HG02610 (cell line): ENCODE measurements at regions not wholly inside any gene's neighbourhood (a gene's known extent, or its start where the extent isn't known, plus 50 kb on each side); places are given as distances from the start of the nearest gene placed in this dataset.
A peak's percentile ranks its signal among the peaks of the same experiment; 100 is the strongest.

ENCODE experiments used
- ATAC-seq: cut with Tn5 transposase; IDR thresholded peaks from one replicate; pipeline ENCODE4 v1.9.1; 2021; ENCODE audit warnings: mild to moderate bottlenecking, moderate library complexity; ENCODE audit not compliant: unreplicated experiment

DNA sequence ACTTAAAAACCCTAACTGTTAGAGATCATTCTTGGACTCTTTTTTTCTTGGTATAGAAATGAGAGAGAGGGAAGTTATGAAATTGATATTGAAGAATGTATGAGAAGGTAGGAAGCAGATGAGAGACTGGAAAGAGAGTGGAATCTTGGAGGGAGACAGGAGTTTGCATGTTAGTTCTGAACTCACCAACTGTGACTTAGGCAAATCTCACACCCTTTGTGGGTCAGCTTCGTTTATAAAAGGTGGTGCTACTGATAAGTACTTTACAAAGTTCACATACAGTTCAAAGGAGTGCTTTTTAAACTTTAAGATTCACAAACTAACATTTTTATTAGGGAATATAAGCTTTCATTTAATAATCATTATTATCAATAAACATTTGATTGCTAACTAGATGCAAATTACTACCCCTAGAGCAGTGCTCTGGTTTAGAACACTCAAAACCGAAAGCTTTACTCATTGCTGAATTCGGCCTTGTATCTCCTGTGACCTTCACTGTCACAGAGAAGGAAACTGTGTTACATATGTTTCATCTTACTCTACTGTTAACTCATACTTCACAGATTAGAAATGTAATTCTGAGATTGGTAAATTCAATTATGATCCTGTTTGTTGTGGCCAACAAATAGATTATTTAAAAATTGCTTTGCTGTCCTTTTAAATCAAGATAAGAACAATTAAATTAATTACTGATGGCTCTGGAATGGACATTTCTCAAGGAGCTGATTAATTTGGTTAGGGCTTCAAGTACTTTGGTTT lies 143.2 kb downstream of the RMI1 start:
- peak; percentile 97 for ATAC-seq

DNA sequence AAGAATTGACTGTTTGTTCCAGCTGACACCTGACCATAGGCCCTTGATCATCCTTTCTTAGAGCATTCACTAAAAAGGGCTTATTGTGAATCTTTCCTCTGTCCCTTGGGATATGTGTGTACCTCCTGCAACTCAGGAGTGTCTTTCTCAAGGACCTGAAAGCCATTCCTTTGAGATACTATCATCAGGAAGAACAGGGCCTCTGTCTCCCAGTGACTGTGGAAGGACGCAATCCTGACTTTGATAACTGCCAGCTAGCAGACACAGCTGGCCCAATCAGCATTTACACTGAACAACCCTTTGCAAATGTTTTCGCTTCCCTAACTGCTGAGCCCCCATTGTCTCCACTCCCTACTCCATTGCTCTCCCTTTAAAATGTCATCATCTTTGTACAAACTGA lies 144.4 kb downstream of the RMI1 start:
- no peak for ATAC-seq

DNA sequence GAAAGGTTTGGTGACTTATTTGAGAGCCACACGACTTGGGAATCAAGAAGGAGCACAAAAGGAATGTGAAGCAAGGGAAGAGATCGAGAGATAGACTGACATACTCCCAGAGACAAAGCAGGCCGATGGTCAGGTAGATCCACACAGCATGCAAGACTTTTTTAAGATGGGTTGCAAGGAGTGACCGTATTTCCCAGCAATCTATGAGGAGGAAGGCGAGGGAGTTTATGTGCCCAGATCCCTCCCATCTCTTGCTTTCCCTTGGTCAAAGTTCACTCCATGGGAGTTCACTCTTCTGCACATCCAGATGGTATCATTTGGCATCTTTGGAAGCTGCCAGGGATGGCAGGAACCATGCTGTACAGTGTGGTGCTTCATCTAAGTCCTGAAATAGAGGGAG lies 148.9 kb downstream of the RMI1 start:
- no peak for ATAC-seq

DNA sequence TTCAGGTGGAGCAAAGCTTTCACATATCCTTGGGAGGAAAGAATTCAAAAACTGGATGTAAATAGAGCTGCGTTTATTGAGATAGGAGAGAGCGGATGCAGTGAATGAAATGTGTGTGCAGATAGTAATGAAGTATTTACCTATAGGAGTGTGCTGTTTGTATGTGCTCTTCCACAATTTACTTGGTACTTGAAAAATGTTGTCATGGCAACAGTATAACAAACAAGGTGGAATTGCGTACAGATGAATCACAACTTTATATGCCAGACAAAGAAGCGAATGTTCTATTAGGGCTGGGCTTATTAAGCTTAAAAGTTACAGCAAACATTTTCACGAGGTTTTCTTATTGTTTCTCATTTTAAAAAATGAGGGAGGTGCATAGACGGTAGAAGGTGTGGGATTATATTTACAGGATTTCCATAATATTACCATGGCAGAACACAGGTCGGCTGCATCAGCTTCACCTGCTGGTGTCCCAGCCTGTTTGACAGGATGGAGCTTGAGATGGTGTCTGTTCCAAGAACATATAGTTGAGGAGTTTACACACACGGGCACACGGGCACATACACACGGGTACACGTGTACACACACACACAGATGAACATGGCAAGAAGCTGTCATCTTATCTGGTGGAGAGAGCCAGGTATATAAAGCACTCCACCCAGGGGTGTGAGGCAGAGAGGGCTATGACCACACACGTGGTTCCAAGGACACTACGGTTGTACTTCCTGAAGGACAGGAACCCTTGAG lies 155.7 kb downstream of the RMI1 start:
- no peak for ATAC-seq

DNA sequence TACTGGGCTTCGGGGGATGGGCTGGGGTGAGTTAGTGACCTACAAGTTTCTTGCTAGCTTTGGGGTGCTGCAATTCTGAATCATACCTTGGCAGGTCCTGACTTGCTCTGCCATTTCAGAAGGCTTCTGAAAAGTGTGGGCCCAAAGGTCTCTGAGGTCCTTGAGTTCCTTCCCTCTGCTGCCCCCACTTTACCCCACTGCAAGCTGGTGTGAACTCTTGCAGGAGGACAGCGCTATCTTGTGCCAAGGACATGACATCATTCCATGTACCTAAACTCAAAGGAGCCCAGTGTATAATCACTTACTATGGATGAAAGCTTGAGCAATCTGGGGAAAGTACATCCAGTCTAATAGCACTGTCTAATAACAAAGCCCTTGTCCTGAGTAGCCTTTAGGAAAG lies 157.4 kb downstream of the RMI1 start:
- ATAC-seq: no peak

DNA sequence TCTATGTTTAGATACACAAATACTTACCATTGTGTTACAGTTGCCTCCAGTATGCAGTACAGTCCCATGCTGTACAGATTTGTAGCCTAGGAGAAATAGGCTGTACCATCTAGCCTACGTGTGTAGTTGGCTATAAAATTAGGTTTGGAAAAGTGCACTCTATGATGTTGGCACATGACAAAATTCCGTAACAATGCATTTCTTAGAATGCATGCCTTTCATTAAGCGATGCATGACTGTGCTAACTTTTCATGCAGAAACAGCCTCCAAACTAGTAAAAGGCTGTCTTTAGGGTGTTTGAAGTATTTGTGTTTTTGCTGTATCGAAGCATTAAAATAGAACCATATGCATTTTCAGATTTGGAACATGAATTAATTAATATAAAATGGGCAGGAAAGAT lies 157.9 kb downstream of the RMI1 start:
- no peak for ATAC-seq

DNA sequence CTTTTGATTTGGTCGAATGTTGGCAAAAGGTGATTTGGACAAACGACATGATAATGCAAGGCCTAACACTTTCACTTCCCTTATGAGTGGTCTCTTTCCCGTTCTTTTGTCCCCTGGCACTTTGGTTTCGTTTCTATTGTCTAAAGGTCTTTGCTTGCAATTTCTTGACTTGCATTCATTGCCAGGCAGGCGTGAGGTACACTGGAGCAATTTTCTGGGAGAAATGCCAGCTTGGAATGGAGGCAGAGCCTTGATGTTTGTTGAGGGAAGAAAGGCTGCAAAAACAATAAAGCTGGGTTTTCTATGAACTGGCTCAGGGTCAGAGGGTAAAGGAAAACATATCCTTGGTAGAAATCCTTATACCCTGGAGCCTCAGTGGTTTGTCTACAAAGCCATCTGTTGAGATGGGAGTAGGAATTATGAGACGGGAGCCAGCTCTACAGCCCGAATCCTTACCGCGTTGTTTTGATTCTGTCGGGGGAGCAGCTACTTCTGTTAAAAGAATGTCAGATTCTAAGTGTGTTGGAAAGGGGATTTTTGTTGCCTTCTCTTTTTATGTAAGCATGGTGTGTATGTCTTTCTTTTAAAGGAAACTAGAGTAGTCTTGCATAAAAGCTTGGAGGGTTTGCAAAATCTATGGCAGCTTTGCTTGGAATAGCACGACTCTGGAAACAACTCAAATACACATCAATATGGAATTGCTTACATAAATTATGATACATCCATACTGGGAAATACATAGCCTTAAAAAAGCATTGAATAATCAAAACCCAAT lies 158.9 kb downstream of the RMI1 start:
- no peak for ATAC-seq

DNA sequence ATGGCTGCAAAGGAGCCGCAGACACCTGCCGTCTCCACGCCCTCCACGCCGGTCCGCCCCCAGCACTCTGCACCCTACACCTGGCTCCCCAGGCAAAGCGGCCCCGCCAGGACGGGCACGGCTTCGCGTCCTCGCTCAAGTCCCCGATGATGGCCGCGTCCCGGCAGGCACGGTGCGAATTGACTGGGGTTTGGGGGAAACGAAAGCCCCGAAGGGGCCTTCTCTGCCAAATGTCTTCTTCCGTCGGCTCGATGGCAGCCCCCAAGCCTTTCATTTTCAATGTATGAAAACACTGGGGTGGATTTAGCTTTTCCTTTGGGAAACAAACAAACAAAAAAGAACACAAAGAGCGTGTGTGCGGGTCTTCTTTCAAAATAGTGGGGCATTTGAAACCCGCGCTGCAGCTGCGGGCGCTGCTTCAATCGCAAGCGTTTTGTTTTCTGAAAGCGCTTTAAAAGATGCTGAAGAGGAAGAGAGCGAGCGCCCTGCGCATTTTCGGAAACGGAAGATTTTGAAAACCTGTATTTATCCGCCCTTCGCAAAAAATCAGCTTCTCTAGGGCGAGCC lies 160.0 kb downstream of the RMI1 start:
- ATAC-seq: no peak

DNA sequence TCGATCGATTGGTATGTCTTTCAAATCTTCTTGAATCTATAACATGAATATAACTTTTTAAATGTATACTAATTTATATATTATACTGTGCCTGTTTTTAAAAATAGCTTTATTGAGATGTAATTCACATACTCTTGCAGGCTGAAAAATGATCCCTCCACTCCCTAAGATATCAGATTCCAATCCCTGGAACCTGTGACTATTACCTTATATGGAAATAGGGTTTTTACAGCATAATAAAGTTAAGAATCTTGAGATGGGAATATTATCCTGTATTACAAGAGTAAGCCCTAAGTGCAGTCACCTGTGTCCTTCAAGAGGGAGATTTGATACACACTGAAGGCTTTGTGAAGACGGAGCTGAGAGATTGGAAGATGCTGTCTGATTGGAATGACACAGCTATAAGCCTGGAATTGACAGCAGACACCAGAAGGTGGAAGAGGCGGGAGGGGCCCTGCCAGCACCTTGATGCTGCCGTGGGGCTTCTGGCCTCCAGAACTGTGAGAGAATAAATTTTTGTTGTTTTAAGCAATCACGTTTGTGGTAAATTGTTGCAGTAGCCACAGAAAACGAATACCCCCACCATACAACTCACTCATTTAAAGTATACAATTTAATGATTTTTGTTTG lies 161.3 kb downstream of the RMI1 start:
- ATAC-seq: no peak

DNA sequence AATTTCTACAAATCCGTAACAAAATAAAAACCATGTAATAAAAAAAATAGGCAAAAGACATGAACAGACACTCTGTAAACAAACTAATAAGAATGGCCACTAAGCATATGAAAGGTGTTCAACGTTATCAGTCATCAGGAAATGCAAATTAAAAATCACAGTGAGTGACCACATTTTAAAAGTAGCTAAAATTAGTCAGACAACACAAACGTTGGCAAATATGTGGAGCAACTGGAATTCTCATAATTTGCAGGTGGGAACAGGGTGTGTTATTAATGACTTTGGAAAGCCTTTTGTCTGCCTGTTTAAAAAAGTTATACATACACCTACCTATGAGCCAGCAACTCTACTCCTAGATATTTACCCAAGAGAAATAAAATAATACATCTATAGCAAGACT lies 164.4 kb downstream of the RMI1 start:
- ATAC-seq: no peak

DNA sequence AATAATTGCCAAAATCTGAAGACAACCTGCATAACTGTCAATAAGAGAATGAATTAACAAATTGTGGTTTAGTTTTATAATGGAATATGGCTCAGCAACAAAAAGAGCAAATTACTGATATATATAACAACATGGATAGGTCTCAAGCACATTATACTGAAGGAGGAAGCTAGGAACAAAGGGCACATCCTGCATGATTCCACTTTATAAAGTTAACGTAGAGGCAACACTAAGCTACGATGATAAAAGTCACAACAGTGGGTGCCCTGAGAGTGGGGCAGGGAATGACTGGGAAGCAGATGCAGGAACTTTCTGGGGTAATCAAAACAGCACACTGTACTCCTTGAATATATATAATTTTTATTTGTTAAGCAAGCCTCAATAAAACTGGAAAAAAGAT lies 165.2 kb downstream of the RMI1 start:
- no peak for ATAC-seq

DNA sequence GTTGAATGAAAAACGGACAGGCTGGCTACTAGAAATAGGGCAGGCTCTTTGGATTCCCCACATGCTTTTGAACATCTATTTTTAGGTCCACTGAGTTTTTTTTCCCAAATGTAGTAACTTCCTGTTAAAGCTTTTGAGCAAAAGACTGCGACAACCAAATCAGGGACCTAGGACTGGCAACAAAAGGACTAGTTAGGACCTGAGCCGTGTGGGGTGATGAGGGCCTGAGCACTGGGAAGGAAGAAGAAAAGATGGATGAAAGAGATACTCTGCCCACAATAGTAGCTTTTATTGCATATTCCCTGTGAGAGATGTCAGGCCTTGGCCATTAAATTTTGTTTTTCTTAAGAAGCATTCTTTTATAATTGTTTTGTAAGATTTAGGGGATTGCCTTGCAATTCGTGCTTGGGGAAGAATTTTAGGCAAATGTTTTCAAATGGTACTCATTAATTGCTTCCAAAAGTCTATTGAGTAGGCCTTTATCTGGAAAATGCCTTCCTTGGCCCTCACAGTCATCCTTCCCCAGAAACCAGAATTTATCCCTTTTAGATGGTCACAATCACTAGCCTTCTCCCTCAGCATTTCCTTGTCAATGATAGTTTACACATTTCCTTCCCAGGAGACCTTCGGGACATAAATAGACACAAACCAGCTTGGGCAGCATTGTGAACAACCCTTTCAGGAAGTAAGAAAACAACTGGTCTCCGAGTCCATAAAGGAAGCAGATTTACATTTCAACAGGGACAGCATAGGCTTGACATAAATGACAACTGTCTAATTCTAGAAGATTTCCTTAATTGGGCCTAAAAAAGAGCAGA lies 166.5 kb downstream of the RMI1 start:
- no peak for ATAC-seq

DNA sequence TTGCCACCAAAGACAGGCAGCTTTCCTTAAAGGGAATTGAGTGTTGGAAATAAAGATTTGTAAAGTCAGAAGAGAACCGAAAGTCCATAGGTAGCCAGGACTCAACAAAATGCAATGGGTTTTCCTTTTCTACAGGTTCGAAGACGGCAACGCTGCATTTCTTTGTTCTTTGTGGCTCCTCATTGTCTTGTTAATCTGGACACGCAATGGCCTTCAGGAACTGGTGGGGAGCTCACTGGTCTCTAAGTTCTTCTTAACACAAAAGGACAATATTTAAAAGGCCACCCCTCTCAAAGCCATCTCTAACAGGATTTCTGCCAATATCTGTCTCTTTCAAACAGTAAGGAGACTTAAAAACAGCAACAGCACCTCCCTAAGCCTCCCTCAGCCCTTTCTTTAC lies 170.6 kb downstream of the RMI1 start:
- ATAC-seq: no peak

DNA sequence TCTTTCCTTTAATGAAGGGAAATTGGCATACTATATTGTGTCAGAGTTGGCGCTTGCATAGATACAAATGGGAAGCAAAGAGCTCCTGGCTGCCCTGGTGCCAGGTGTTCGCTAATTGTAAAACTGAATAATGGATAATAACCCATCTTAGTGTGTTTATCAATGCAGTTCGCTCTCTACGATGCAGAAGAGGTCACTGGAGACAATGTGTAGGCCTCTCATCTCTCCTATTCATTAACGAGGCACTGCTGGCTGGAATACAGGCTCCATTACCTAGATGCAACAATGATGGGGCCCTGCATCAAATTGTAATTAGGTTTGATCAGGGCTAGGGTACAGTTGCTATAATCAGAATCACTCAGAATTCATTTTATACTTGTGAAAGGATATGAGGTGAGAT lies 171.0 kb downstream of the RMI1 start:
- no peak for ATAC-seq

DNA sequence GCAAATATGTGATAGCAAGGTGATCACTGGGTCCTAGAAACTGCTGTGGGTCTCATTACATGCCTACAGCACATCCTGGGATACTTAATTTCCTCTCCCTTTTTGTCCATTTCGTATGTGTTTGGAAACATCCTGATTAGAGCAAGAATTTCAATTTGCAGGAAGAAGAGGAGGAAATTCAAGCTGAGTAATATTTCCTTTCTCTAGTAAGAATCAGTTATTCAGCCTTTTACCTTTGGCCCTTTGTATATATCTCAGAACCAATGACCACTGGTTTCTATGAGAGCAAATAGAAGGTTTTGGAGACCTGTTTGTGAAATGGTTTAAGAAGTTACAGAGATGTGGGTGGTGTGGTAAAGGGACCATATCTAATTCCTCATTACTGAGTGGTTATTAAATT lies 171.6 kb downstream of the RMI1 start:
- no peak for ATAC-seq

DNA sequence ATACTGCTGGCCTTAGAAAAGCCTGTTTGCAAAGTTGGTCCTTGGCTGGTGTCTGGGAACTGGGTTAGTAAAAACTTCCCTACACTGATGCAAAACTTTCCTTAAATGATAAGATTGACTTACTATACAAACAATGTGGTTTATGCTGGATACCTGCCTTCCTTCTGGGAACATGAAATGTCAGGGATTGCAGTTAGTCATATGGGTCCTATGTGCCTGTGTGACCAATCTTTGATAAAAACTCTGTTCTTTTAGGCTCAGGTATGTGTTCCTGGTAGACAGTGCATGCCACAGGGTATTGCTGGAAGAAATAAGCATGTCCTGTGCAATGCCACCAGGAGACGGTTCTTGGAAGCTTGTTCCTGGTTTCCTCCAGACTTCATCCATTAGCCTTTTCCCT lies 173.3 kb downstream of the RMI1 start:
- no peak for ATAC-seq

DNA sequence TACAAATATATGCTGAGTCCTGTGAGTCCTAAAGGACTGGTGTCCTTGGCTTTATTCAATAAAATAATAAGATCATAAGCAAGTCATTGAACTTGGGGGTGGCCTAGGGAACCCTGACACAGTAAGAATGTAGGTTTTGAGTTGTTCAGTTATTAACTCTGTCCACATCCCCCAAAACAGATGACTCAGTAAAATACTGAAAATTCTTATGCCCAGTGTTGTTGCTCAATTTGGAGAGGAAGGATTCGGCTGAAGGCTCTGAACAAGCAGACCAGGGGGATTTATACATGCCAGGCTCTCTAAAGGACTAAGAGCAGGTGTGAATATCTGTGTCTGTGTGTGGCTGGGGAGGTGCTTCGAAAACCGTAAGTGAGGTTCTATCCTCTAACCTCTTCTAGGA lies 173.7 kb downstream of the RMI1 start:
- no peak for ATAC-seq

DNA sequence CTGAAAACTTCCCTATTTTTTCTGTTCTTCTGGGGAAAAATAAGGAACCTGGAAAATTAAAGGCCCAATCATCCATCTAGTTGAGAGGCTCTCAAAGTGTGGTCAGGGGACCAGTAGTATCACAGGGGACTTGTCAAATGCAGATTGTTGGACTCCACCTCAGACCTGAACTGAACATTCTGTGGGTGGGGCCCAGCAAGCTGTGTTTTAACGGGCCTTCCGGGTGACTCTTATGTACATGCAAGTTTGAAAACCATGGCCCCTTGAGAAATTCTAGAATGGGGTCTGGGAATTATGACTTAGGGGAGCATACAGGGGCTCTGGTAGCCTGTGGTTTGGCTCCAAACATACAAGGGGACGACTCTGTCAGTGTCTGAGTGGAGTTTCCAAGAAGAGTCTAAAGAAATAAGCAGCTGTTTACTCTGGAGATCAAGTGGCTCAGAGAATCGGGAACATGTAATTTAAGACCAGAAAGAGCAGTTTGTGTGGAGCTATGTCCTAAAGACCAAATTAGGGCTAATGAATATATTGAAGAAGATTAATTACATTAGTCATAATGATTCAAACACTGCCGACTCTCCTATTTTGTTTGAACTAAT lies 177.4 kb downstream of the SLC28A3 start:
- no peak for ATAC-seq

DNA sequence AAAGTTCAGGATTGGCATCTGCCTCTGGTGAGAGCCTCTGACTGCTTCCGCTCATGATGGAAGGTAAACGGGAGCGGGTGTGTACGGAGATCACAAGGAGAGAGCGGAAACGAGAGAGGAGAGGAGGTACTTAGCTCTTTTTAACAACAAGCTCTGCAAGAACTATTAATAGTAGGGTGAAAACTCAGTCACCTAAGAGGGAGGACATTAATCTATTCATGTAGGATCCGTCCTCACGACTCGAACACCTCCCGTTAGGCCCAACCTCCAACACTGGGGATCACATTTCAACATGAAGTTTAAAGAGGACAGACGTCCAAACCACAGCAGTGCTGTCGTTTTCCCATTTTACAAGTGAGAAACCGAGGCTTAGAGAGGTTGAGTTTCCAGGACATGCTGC lies 173.7 kb downstream of the SLC28A3 start:
- ATAC-seq: no peak

DNA sequence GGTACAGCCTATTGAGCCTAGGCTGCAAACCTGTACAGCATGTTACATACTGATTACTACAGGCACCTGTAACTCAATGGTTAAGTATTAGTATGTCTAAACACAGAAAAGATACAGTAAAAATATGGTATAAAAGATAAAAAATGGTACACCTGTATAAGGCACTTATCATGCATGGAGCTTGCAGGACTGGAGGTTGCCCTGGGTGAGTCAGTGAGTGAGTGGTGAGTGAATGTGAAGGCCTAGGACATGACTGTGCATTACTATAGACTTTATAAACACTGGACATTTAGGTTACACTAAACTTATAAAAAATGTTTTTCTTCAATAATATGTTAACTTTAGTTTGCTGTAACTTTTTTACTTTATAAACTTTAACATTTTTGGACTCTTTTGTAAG lies 171.3 kb downstream of the SLC28A3 start:
- ATAC-seq: no peak
